ENCODE measurements at regions not wholly inside any gene's neighbourhood (a gene's known extent, or its start where the extent isn't known, plus 50 kb on each side); places are given as distances from the start of the nearest gene placed in this dataset.
"Not testable (repeated sequence)": the region's sequence is repeated elsewhere in the genome, so short reads cannot be mapped to it uniquely, and the experiment has no call there.

DNA sequence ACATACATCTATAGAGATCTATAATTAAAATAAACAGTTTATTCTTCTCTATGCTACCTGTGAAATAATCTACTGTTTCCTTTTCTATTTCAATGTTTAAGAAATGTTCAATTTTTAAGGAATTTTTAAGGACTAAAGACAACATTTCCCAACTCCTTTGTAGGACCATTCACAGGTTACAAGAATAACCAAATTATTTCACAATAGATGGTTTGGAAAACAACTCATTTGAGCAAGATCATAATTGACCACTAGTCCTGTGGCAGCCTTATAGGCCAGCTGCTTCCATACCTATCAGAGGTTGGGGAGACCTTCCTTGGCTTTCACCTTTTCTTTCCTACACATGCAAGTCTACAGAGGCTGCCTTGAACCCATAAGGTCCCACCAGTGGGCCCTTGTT, 193.7 kb downstream of the TTC39B start:
- DNase-seq: no peak

DNA sequence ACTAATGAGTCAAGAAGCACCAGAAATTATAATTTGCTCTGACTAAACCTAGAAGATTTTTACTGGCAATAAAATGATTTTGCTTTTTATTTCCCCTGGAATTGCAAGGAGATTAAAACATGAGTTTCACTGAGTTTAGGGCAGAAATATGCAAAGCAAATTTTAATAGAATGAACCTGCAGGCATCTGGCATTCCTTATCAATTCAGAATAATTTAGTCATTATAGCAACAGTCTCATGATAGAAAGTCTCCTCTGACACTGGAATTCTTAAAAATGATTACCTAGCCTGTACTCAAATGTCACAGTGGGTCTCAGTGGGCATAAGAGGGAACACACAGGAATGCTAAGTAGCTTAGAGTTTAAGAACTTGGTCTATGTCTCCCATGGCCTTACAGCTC, 195.9 kb downstream of the TTC39B start:
- DNase-seq: no peak

DNA sequence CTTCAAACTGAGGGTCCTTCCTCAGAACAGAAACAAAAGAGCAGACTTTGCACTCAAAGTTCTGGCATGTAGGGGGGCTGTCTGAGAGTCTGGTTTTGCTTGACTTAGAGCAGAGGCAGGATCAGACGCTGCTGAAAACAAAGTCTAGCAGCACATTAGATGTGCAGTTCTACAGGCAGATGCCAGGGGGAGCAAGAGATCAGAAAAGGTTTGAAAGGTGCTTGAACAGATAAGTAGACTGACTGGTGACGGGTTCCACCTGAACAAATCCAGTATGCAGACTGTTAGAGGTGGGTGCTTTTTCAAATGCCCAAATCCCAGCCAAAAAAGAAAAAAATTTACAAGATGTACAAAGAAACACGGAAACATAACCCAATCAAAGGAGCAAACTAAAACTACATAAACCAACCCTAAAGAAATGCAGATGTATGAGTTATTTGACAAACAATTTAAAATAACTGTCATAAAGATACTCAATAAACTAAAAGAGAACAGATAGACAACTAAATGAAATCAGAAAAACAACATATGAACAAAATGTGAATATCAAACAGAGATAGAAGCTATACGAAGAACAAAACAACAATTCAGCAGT, 194.7 kb upstream of the FREM1 start:
- peak; percentile 5 for DNase-seq

DNA sequence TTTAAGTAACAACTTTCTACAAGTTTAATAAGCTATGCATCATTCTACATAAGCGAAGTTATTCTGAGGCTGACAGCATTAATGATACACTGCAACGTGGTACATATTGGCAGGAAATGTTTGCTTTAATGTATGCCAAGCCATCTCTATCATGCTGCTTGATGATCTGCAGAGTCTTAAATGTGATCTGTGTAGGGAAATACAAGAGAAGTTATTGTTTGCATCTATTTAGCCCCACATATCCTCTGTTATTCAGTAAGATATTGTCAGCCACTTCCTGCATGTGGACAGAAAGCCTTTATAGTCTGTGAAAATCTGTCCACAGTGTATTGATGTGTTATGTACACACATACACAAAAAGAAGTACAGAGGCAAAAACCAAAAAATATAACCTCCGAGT, 193.1 kb upstream of the FREM1 start:
- no peak for DNase-seq

DNA sequence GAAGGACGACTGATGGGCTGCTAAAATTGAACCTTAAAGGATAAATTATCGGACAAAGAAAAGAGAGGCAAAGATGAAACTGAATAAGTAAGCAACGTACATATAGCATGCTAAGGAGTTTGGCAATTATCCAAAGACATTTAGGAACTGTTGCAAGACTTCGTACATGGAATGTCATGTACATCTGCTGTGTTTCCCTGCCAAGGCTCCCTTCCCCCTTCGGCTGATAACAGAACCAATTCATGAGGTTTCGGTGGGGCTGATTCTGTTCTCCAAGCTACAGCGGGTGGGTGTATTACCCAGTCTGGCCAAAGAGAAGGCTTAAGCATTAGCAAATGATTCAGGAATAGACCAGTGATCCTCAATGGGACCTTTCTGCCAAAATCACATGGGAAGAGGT, 190.9 kb upstream of the FREM1 start:
- DNase-seq: no peak

DNA sequence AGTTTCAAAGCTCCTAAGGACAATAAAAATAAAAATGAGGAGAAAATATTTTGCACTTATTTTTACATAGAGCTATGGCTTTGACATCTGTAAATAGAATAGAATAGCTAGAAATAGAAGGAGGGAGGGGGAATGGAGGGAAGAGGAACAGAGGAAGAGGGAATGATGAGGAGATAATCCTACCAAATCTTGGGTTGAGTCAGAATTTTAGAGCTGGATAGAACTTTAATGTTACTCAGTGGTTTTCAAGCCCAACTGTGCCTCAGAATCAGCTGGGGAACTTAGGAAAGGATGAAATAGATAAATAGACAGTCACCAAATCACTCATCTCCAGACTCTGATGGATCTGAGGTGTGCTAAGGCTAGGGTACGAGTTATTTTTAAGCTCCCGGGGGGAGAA, 190.3 kb upstream of the FREM1 start:
- DNase-seq: no peak

DNA sequence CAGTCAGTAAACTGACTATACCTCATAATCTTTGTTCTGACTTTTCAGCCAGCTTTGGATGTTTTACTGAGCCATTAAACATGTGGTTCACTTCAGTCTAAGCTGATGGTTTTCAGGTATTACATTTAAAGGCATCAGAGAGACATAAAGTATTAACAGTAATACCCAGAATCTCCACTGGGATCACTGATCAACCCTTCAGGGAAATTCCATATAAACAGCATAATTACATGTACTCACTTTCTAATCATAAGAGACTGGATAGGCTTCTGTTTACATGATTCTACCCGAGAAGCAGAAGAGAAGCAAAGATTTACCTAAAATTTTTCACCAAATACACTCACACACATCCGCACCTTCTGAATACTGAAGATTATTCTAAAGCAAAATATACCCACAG, 186.7 kb upstream of the FREM1 start:
- no peak for DNase-seq

DNA sequence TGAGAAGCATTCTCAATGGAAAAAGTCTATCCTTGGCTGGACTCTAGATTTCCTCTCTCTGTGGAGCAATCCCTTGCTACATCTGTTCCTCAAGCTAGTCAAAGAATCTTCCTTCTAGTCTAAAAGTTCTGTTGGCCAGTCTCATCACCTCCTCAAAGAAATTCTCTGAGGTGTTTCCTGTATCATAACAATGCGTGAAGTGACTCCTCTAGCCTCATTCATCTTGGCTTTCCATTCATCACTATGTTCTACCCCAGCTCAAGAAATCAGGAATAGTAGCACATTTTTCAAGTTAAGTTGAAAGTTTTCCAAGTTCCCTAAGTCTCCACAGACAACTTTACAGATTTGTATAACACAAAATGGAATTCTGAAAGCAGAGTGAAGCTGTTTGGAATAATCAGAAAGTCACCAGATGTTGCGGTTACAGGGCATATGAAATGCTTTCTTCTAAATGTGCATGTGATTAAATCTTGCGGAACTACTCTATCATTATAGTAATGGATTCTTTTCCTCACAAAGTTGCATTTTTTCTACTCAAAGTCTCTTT, 176.6 kb upstream of the FREM1 start:
- no peak for DNase-seq

DNA sequence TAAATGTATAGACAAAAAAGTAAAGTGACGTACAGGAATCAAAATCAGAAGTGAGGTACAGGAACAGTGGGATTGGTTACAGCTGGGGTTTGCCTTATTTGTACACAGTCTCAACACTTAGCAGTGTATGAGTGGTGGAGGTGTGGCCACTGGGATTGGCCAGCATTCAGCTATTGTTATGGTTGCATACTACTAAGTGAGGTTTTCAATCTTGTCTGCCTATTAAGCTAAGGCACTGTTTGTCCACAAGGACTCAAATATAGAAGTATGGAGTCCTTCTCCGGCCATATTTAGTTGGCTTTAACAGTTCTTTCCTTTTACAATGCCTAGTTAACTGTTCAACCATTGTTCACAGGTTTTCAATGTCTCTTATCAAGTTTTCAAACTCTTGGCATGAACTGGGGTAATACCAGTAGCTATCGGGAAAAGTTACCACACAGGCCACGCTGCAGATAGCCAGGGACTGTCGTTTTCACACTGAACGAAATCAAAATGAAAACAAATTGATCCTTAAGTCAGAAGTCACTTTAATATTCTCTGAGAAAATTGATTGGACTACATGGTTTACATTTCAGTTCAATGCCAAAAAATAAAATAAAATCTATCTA, 176.0 kb upstream of the FREM1 start:
- no peak for DNase-seq

DNA sequence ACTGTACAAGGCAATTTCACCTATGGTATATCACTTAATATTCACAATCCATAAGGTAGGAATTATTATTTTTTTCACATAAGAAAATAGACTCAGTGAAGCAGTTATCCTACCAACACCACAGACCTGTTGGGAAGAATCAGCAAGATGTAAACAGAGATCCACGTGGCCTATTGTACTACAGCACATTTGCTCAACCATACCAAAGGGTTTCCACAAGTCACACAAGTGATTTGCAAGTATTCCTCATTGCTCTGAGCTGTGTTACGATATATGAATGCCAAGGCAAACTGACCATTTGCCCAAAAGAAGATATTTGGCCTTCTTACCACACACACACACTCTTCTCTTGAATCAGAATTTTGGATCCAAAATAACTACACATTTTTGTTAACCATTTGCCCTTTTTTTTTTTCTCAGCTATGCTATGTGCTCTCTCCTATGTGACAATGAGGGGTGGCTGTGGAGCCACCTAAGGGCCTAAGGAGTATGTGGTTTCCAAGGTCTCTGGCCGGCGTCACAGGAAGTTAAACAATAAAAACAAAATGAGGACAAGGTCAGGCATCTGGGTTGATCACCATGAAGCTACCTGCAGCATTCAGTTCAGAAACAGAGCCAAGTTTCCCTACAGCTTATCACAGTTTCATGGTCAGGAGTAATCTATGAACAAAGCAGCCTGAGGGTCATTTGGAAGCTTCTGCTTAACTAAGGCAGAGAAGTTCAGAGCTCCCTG, 171.0 kb upstream of the FREM1 start:
- DNase-seq: no peak

DNA sequence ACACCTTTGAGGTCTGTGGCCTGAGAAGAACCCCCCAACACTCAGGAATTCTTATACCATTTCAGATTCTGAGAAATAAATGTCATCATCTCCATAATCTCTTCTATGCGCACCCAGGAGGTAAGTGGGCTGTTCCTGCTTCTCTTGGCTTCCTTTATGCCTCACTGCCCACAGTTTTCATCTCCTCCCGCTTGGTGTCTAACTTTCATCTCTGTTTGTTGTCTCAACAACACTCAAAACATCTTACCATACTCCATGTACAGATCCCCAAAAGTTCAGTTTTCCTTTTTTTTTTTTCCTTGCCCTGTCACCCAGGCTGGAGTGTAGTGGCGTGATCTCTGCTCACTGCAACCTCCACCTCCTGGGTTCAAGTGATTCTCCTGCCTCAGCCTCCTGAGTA, 170.2 kb upstream of the FREM1 start:
- DNase-seq: no peak

DNA sequence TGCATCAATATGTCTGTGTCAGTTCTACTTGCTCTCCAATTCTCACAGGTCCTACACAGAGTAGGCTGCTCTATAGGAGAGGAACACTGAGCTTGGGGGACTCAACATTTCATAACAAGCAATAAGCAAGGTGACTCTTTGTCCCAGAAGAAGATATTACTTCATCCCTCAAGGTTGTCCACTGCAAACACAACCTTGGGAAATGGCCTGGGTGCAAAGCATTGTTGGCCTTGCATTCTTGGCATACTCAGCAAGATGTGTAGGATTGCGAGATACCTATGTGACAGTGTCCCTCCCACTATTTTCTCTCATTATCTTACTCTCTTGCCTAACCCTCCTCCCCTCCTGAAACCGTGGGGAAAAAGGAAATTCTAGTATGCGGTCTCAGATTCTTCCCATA, 169.8 kb upstream of the FREM1 start:
- no peak for DNase-seq

DNA sequence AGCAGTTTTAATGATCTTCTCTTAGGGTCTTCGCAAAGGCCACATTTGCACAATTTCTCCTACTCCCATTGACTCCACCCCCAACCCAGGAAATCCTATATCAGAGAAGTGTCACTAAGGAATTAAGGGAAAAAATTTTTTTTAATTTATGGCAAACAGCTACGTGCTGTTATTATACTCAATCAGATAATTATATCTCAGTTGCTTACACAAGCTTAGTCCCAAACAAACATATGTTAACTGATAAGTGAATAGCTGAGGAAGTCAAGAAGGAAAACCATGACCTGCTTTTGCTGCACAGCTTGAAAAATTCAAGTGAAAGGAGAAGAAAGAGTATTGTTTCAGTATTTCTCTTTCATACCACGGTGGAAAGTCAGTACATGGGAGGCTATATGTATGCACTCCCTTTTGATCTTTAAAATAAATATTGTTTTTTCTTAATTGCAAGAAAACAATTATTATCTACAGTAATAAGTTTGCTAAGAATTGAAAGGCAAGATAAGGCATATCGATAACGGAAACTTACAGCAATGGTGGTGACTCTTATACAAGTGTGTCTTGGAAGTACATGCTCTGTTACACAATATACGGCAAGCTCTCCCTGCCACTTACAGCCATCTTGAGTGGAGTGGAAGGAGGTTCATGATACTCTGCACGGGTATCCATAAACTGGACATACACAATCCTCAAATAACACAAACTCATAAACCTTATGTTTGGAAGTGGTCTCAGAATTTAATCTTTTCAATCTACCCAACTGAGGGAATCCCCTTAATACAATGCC, 167.9 kb upstream of the FREM1 start:
- no peak for DNase-seq

DNA sequence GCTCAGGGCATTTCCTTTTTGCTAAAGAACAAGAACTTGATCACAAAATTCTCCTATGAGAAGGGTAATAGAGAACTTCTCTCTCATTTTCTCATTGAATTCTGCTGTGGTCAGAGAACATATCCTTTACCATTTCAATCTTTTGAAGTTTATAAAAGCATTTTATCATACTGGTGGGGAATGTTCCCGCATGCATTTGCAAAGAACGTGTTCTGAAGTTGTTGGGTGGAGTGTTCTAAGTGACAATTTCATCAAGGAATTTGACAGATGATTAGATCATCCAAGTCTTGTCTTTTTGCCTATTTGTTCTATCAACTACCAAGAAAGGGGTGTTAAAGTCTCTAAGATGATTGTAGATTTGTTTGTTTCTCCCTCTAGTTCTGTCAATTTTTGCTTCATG, 163.4 kb upstream of the FREM1 start:
- no peak for DNase-seq

DNA sequence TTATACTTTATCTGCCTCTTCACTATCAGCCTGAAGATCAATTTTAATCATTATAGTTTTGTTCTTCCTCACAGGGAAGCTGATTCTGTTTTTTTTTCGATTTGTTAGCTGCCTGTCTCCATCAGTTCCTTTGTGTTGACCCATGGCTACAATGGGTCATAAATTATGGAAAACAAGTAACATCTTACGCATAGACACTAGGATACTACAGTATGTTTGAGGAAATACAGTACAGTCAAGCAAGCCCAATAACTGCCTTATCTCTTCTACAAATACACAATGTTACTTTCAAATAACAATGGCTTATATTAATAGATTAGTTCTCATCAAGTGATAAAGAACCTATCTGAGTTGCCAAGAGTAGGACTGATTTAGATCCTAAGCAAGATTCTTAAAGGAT, 160.5 kb upstream of the FREM1 start:
- no peak for DNase-seq

DNA sequence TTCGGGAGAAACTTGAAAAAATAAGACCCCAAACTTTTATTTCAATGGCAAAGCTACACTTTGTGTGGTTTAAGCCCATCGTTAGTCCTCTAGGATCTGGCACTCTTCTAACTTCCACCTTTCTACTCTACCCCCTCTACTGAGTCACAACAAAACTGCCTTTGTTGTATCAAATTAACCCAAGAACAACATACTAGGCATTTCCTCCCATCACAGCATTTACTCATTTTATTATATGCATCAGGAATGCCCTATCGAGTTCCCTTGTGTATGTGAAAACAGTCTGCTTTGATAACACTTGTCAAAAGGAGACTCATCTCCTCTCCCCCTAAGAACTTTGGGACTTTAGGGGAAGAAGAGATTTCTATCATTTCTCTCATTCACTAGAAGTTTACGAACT, 158.9 kb upstream of the FREM1 start:
- DNase-seq: no peak

DNA sequence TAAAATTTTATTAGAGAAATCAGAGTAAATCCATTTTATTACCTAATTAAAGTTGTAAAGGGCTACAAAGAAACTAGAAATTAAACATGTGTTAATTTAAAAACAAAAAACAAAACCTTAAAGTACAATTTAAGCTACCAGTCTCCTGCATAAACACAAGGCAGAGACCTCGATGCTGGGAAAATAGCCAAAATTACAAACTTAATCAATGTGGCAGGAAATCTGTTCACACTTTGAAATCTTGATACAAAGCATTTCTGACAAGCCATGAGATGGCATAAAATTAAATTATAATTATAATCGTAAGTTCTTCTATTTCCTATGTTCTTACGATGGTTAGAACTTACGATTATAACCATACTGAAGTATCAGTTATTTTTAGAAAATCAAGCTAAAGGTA, 158.0 kb upstream of the FREM1 start:
- DNase-seq: no peak

DNA sequence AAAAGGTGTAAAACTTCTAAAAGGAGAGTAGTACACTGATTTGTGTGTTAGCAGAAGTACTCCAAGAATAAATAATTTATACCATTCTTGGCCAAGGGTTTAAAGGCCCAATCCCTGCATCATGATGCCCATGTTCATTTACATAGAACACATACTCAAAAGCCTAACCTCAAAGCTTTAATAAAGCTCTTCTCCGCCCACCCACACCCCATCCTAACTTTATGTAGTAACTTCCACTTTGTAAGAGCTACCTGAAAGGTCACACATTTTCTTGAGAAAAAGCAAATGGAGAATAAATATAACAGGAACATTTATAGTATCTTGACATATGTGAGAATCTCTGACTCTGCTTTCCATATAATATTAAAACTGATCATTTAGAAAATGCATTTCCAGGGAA, 148.8 kb upstream of the FREM1 start:
- no peak for DNase-seq

DNA sequence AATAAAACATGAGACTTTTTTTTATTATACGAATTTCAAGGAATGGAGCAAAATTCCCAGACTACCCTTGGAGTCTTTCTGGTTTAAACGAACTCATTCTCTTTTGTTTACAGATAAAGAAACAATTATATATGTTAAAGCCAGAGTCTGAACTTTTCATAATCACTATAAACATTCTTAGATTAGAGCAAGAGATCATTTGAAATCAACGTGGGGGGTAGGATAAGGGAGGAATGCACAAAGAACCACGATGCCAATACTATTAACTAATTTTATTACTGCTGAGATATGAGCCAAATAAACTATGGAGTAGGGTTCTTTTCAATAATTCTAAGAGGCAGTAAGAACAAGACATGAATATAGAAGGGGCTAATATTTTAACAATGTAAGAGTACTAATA, 148.0 kb upstream of the FREM1 start:
- no peak for DNase-seq

DNA sequence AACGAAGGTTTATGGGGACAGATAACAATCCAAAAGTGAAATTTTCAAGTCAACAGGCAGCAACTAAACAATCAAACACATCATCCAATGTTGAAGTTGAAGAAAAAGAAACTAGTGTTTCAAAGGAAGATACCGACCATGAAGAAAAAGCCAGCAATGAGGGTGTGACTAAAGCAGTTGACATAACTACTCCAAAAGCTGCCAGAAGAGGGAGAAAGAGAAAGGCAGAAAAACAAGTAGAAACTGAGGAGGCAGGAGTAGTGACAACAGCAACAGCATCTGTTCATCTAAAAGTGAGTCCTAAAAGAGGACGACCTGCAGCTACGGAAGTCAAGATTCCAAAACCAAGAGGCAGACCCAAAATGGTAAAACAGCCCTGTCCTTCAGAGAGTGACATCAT, 145.1 kb upstream of the FREM1 start:
- not testable (repeated sequence) for DNase-seq

DNA sequence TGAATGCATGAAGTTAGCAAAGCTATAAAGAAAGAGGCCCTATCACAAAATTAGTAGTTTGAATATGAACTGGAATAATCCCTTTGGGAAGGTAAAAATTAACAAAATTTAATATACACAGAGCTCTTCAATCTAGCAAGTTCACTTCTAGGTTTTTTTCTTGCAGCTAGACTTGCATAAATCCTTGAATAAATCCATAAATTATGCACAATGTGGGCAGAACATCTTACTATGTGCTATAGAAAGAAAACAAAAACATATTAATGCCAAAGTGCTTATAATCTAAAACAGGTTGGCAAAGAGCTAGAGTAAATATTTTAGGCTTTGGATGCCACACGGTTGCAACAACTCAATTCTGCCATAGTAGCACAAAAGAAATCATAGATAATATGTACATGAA, 138.5 kb upstream of the FREM1 start:
- no peak for DNase-seq

DNA sequence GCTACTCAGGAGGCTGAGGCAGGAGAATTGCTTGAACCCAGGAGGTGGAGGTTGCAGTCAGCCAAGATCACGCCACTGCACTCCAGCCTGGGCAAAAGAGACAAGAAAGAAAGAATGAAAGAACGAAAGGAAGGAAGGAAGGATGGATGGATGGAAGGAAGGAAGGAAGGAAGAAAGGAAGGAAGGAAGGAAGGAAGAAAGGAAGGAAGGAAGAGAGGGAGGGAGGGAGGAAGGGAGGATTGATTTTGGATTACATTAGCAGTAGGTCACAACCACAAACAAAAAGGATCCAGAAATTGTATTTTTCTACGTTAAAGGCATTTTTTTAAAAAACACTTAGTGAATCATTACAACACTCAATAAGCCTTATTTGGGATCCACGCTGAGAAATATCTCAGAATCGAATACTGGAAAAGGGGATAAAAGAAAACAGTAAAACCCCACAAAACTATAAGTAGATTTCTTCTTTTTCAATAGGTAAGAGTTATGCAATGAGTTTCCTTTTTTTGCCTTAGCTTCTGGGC, 136.9 kb upstream of the FREM1 start:
- DNase-seq: no peak

DNA sequence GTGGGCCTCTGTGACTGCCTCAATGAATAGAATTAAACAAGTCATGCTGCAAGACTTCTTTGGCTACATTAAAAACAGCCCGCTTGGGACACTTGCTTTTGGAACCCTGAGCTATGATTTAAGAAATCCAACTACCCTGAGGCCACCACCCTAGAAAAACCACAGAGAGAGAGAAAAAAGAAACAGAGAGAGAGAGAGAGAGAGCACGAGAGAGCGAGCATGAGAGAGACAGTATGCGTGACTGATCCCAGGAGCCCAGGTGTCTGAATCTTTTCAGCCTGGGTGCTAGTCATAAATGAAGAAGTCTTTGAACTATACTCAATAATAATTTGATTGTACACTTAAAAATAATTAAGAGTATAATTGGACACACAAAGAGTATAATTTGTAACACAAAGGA, 123.1 kb upstream of the FREM1 start:
- DNase-seq: no peak

All from NCI-H187 treated with DMSO at 0.1 percent for 48 hours (cell line).